K562 (cell line): ENCODE measurements at regions not wholly inside any gene's neighbourhood (a gene's known extent, or its start where the extent isn't known, plus 50 kb on each side); places are given as distances from the start of the nearest gene placed in this dataset.

Experiments used
- ATAC-seq: fragments of 200-7000 bp; cut with Tn5 transposase; 3 replicates; pipeline ENCODE4 v1.9.1; 2020; ENCODE audit warnings: moderate library complexity
- BruUV-seq: library from RNA; stranded (reverse); fragments of 400-500 nt; replicated peaks from 2 replicates; lab custom pipeline; 2021; lab: Mats Ljungman, UMichigan
- CTCF ChIA-PET: fragments of 300-600 bp; formaldehyde crosslinking; extraction: SDS; loops from one replicate; lab custom pipeline; 2021; ENCODE audit warnings: low intra/inter-chr PET ratio; lab: Yijun Ruan, JAX
- POLR2A ChIA-PET: fragments of 300-600, 350-650 bp; sonication (Branson Sonifier 250); formaldehyde crosslinking; extraction: SDS; loops from one replicate; lab custom pipeline; 2021; ENCODE audit warnings: antibody characterized with exemption, inconsistent platforms; lab: Yijun Ruan, JAX
- DNase-seq, 4 experiments: peaks; one replicate each; pipeline versions ENCODE4 v3.0.0 to v3.0.0-alpha.2; 2011 to 2018; ENCODE audit warnings: low spot score in 3 of 4, mixed read lengths in 3 of 4; ENCODE audit errors: extremely low read depth in 1 of 4
- FAIRE-seq: peaks from 2 replicates; lab custom pipeline; 2011; peaks lifted over from hg19 to GRCh38; lab: Jason Lieb, UNC
- H2AFZ ChIP-seq: 2 replicates; pipeline ENCODE4 v1.6.0; 2011; ENCODE audit warnings: low read depth, low read length, control low read depth, inconsistent platforms
- H3K27ac ChIP-seq: fragments of 200-600 bp; 3 replicates; pipeline ENCODE4 v1.8.0; 2011; ENCODE audit warnings: low read depth, mild to moderate bottlenecking, control low read depth, inconsistent platforms, low read length, moderate library complexity, mixed read lengths; ENCODE audit errors: extremely low read depth
- H3K27me3 ChIP-seq, 2 experiments: fragments of 300-600 bp in 1 of 2; 2 replicates in 1 of 2; 3 replicates in 1 of 2; pipeline versions ENCODE4 v1.6.0 to v1.8.0; 2011; ENCODE audit warnings: inconsistent platforms in 2 of 2, low read length in 2 of 2, mild to moderate bottlenecking in 1 of 2, mixed read lengths in 1 of 2, moderate library complexity in 1 of 2; ENCODE audit not compliant: control insufficient read depth in 2 of 2, insufficient read depth in 2 of 2
- H3K36me3 ChIP-seq: fragments of 300-600 bp; 3 replicates; pipeline ENCODE4 v1.8.0; 2011; ENCODE audit warnings: mild to moderate bottlenecking, low read length, inconsistent platforms; ENCODE audit not compliant: control insufficient read depth, insufficient read depth
- H3K4me1 ChIP-seq, 2 experiments: fragments of 200-600 bp in 1 of 2; replicated peaks in 1 of 2; 2 replicates in 1 of 2; 3 replicates in 1 of 2; pipeline versions ENCODE4 v1.5.1 to v1.8.0; 2011; ENCODE audit warnings: inconsistent platforms in 2 of 2, low read length in 2 of 2, mild to moderate bottlenecking in 1 of 2, mixed read lengths in 1 of 2, moderate library complexity in 1 of 2; ENCODE audit not compliant: control insufficient read depth in 2 of 2, insufficient read depth in 2 of 2
- H3K4me2 ChIP-seq: 2 replicates; pipeline ENCODE4 v1.6.1; 2011; ENCODE audit warnings: low read length, control low read depth, inconsistent platforms, mixed read lengths; ENCODE audit not compliant: insufficient read depth
- H3K4me3 ChIP-seq: fragments of 200-600 bp; sonication (generic), shearing (Covaris generic); 2 replicates; pipeline ENCODE4 v1.5.1; 2016; ENCODE audit warnings: control low read depth, inconsistent platforms
- H3K79me2 ChIP-seq: fragments of 200-600 bp; 3 replicates; pipeline ENCODE4 v1.8.0; 2011; ENCODE audit warnings: low read length, inconsistent platforms; ENCODE audit not compliant: control insufficient read depth, insufficient read depth
- H3K9ac ChIP-seq, 2 experiments: 2 replicates each; pipeline versions ENCODE4 v1.6.0 to v1.6.1; 2011; ENCODE audit warnings: low read depth in 2 of 2, low read length in 2 of 2, control low read depth in 1 of 2, inconsistent platforms in 1 of 2, mild to moderate bottlenecking in 1 of 2, mixed read lengths in 1 of 2; ENCODE audit not compliant: insufficient read depth in 1 of 2
- H3K9me1 ChIP-seq: one replicate; pipeline ENCODE4 v1.6.0; 2011; ENCODE audit warnings: inconsistent platforms, mild to moderate bottlenecking, low read length, moderate library complexity; ENCODE audit not compliant: control insufficient read depth, insufficient read depth
- H3K9me3 ChIP-seq: replicated peaks from 2 replicates; pipeline ENCODE4 v1.5.1; 2011; ENCODE audit warnings: low read depth, low read length, inconsistent platforms; ENCODE audit not compliant: control insufficient read depth, insufficient read depth
- H4K20me1 ChIP-seq: replicated peaks from 2 replicates; pipeline ENCODE4 v1.6.1; 2011; ENCODE audit warnings: low read length, inconsistent platforms, mixed read lengths; ENCODE audit not compliant: control insufficient read depth, insufficient read depth
- CHD1 ChIP-seq: fragments of 200-600 bp; sonication (generic); IDR thresholded peaks from one replicate; pipeline ENCODE4 v1.6.1; 2012; ENCODE audit warnings: mild to moderate bottlenecking, moderate library complexity, low read length, inconsistent platforms
- MAFF ChIP-seq: IDR thresholded peaks from 2 replicates; pipeline ENCODE4 v1.6.1; 2012; ENCODE audit warnings: low read length, improper control_type of control experiment
- RUNX1 ChIP-seq: sonication (generic); IDR thresholded peaks from 2 replicates; pipeline ENCODE4 v1.6.1; 2016; ENCODE audit warnings: antibody characterized with exemption, low read depth
- ZNF140 ChIP-seq: fragments of 250-450 bp; sonication (Bioruptor Pico); IDR thresholded peaks from 2 replicates; pipeline ENCODE4 v1.8.0; 2021; ENCODE audit warnings: moderate library complexity, mild to moderate bottlenecking, inconsistent platforms
- ZNF197 ChIP-seq: fragments of 200-800 bp; sonication (Bioruptor generic); IDR thresholded peaks from 2 replicates; pipeline ENCODE4 v1.6.1; 2016; ENCODE audit warnings: low read depth, missing genetic modification characterization, missing compliant biosample characterization
- ZNF239 ChIP-seq: fragments of 250-450 bp; sonication (Bioruptor Pico); IDR thresholded peaks from 2 replicates; pipeline ENCODE4 v1.4.0; 2020; ENCODE audit warnings: mild to moderate bottlenecking
- ZNF318 ChIP-seq, 2 experiments: fragments of 450-650 bp; IDR thresholded peaks; 2 replicates each; pipeline ENCODE4 v1.6.1; 2016; ENCODE audit warnings: mild to moderate bottlenecking in 2 of 2, borderline replicate concordance in 1 of 2, low read depth in 1 of 2, moderate library complexity in 1 of 2
- WGBS: fragments of 100-300 bp; shearing (Covaris generic); methylation state at CpG from one replicate; pipeline ENCODE4 v1.1.6; 2016; ENCODE audit warnings: low coverage, mixed read lengths; ENCODE audit not compliant: insufficient coverage; ENCODE audit errors: missing lambda C conversion rate; 5-methylcytosine and 5-hydroxymethylcytosine counted together
- in situ Hi-C: fragments of 300-500 bp; cut with MboI; formaldehyde crosslinking; loops from 4 replicates; pipeline ENCODE4 v1.15.0; 2018; ENCODE audit warnings: inconsistent platforms, mixed read lengths
- intact Hi-C: fragments of 100-400 bp; cut with micrococcal nuclease; formaldehyde crosslinking; loops from 2 replicates; pipeline ENCODE4 v1.14.2; 2022

- no peaks in the 10 kb centered on the region for H3K36me3 ChIP-seq
- ATAC-seq (no peak), DNase-seq (no peak), FAIRE-seq (peak; percentile 60)
- H3K79me2 ChIP-seq: no peaks in the 10 kb centered on the region
- no TSS peak for BruUV-seq
- no peak overlapping the region for H3K4me3 ChIP-seq
- CTCF ChIA-PET: no interaction called here
- in situ Hi-C loops: no loop called here
- intact Hi-C loops: no loop called here
- POLR2A ChIA-PET: no interaction called here
- no peaks in the 10 kb centered on the region for H3K9me1 ChIP-seq
- no peaks in the 10 kb centered on the region for H3K9me3 ChIP-seq
- H3K4me2 ChIP-seq: no peak overlapping the region
- no peaks in the 10 kb centered on the region for H3K27me3 ChIP-seq
- no peaks in the 10 kb centered on the region for H3K4me1 ChIP-seq
- no peak overlapping the region for H3K27ac ChIP-seq
- H3K9ac ChIP-seq: no peak overlapping the region
- no peaks in the 10 kb centered on the region for H4K20me1 ChIP-seq
- WGBS: 0% methylated on average over 2 of the region's 2 CpGs
- TF ChIP-seq ZNF140: no peak
- TF ChIP-seq ZNF239: no peak
- no peak for TF ChIP-seq MAFF
- no peak for TF ChIP-seq ZNF197 (CRISPR knock-in tag)
- TF ChIP-seq CHD1: no peak
- TF ChIP-seq RUNX1: no peak
- no peak for TF ChIP-seq ZNF318 (IDR thresholded peaks at IDR 0.05; ENCODE audit: borderline replicate concordance in 1 of 2, low read depth in 1 of 2)
- H2AFZ ChIP-seq: no peak overlapping the region
These were observed 78.6 kb upstream of the GBA3 start for GRCh38 chr4:22614114-22614513.
